NCI-H510A (cell line): ENCODE measurements at regions not wholly inside any gene's neighbourhood (a gene's known extent, or its start where the extent isn't known, plus 50 kb on each side); places are given as distances from the start of the nearest gene placed in this dataset.

Experiments used
- DNase-seq: peaks from one replicate; lab custom pipeline; 2025; lab: John Stamatoyannopoulos, UW

GRCh38 chr16:85326113-85326793 lies 214.0 kb upstream of the CIBAR2 start:
- DNase-seq, result no peak

DNA sequence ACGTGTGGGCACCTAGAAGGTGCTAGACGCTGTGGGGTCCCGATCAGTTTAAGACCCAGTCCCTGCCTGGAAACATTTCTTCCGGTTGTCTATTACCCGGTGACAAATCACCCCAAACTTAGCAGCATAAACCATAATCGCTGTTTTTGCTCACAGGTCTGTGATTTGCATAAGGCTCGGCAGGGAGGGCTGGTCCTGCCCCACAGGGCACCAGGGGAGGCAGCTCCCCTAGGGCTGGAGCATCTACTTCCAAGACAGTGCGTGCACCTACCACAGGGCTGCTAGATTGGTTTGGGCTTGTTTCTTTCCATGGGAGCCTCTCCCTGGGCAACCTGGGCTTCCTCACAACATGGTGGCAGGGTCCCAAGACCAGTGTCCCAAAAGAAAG lies 214.5 kb upstream of the CIBAR2 start:
- DNase-seq, result no peak

GRCh38 chr16:85327731-85328675 lies 215.7 kb upstream of the CIBAR2 start:
- DNase-seq, result peak; percentile 80

GRCh38 chr16:85328676-85329058 lies 216.4 kb upstream of the CIBAR2 start:
- DNase-seq, result no peak

DNA sequence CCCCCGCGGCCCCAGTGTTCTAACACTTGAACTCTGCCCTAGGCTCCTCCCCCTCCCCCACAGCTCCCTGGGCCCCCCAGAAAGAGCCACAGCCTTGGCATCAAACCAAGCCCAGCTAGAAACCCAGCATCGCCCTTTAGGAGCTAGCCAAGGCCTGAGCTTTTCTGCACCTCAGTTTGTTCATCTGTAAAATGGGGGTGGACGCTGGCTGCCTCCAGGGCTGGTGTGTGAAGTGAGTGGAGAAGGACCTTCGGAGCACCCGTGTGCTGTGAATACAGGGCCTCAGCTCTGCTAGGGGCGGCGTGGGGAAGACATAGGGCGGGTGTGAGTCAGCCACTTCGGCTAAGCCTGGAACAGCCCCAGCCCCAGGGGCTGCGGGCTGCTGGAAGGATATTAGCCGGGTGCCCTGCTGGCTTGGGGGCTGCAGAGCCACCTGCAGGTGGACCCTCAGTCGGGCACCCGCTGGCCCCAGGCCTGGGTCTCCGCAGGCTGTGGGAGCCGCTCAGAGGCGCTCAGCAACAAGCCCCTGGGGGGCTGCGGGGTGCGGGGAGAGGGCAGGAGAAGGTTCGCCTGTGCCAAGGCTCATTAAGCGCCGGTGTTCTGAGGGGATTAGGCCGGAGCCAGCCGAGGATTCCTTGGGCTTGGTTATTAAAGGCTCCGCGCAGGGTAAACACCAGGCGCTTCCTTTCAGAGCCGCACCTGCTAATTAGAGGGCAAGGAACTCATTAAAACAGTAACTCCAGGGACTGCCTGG lies 217.0 kb upstream of the CIBAR2 start:
- DNase-seq, result no peak

- no peak for DNase-seq
Observed at GRCh38 chr16:85330006-85330693, 217.9 kb upstream of the CIBAR2 start.

DNA sequence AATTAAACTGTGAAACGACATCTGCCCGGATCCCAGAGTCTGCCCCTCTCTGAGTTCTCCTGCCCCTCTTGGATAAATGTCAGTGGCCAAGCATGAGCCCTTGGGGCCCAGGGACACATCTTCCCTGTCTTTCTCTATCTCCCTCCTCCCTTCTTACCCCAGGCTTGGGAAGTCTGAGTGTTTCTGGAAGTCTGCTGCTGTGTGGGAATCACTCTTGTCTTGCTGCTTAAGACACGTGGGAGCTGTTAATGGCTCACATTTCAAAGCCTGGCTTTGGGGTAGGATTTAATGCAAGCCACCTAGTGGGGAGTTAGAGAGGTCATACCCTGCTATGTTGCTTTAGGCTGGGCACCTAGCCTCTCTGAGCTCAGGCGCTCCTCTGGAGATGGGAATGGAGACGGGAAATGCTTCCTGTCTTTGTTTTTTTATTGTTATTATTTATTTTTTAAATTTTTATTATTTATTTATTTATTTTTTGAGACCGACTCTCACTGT lies 218.5 kb upstream of the CIBAR2 start:
- no peak for DNase-seq

GRCh38 chr16:85331688-85332087 lies 219.4 kb upstream of the CIBAR2 start:
- no peak for DNase-seq

DNA sequence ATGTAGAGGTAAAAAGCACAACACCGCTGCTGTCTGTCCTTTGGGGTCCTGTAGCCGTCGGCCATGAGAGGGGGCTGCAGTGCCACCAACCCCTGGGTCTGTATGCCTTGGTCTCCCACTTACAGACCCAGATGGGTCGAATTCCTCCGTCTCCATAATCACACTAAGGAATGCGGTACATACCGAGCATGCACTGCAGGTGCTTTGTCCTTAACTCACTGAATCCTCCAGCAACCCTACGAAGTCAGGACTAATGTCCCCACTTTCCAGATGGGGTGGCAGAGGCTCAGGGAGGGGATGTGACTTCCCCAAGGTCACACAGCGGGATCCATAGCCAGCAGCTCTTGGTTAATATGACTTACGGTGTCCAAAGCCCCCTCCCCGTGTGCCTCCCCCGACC lies 219.9 kb upstream of the CIBAR2 start:
- no peak for DNase-seq

DNA sequence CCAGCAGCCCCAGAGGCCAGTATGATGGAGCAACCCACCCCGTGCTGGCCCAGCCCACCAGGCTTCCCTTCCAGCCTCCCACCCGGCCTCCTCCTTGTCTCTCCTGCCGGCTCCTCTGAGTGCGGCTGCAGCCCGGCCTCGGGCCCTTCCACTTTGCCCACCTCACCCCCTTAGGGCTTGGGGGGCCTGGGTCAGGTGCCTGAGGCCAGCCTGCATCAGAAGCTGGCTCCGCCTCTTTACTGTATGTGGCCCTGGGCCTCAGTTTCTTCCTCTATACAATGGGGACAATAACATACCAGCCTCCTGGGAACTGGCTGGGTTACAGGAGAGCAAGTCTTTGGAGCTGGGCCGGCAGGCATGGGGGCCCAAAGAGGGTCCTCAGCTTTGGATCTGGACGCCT lies 221.1 kb upstream of the CIBAR2 start:
- no peak for DNase-seq

GRCh38 chr16:85333744-85334640 lies 221.7 kb upstream of the CIBAR2 start:
- no peak for DNase-seq

DNA sequence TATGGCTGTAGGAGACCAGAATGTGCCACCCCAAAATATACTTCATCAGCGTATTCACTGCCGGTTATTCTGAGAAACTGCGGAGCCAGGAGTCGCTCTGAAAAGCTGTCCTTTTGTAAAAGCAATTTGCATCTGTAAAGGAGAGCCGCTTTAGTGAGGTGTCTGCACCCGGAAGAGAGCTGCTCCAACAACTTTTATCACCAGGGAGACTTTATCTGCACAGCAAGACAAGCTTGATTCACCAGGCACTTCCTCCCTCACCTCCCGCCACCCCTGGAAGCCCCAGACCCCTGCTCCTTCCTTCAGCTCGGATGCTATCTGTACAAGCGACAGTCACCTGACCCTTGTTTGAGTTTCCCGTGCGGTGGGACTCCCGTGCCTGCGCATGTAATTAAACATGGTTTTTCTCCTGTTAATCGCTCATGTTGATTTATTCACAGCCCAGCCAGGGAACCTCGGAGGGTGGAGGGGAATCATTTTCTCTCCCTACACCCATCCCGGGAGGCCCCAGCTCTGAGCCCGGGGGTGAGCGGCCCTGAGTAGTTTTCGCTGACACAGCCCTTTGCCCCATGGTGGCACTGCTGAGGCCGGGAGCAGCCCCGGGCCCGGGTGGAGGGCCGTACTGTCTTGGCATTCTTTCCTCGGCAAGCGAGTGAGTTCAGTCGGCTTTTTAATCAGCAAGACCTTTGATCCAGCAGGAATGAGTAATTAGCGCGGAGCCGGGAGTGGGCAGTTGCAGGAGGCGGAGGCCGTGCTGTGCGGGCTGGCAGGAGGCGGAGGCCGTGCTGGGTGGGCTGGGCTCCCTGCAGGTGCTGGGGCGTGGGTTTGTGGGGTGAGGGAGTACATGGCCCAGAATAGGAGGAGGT lies 222.7 kb upstream of the CIBAR2 start:
- no peak for DNase-seq

DNA sequence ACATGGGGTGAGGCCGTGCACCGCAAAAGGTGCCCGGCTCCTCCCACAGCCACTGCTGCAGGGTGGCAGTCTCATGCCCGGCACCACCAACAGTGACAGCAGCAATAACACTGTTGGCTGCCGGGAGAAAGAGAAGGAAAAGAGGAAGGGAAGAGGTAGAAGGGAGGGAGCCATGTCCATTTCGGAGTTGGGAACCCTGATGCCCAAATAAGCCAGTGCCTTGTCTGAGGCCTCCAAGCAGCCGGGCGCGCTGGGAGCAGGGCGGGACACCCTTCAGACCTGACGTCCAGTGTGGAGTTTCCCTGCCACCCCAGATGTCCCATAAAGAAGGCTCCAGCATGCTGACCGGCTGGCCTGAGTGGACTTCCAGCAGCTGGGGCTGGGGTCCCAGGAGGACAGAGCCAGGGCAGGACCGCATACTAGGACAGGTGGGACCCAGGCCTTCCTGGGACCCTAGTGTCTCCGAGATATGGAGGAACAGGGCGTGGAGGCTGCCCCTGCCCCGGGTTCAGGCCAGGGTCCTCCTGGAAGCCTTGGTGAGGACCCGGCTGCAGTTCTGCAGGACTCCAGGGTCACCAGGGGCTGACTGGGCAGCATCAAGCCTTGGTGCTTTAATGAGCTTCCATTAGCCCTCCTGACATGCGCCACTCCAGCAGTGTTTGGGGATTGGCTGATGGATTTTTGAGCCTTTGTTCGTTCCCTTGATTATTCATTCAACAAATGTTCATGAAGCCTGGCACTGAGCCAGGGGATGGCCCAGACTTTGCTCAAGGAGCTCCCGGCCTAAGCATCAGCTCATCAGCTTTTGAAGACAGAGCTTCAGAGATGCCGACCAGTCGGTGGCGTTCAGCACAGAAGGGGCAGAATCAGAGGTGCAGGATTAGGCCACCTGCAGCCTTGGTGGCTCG lies 223.6 kb upstream of the CIBAR2 start:
- no peak for DNase-seq

DNA sequence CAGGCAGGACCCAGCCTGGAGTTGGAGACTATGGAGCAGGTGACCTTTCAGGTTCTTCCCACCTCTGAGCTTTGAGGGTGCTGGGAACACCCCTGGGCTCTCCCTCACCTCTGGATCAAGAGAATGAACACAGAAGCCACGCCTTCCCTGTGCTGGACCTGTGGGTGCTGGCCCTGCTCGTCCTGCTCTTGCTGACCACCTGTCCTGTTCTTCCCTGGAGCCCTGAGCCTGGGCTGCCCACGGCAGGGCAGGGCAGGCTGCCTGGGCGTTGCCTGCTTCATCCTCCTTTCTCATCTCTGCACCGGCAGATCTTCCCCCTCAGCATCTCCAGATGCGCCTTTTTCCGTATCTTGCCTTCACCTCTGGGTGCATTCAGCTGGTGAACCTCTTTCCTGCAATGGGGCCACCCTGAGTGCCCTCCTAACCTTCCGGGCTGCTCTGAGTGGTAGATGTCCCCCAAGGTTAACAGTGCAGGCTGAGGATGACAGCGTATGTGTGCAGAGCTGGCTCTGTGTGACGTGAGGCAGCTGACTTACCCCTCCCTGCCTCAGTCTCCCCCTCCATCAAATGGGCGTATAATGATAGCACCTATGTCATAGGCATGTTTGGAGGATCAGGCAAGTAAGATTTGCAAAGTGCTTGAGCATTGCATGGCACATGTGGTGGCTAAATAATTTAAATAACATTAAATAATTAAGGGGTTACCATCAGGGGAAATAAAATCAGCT lies 225.8 kb upstream of the CIBAR2 start:
- DNase-seq, result no peak

DNA sequence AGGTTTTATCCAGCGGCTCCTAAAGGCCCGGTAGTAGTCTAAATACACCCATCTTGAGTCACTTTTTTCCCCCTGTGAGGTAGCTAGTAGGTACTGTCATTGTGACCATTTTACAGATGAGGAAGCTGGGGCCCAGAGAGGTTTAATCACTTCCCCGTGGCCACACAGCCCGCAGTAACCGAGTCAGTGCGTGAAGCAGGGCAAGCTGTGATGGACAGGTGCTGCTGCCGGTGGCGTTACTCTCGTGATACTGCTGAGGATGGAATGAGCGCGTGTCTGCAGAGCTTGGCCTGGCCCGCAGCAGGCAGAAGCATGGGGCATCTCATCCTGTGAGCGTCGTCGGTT lies 226.3 kb upstream of the CIBAR2 start:
- no peak for DNase-seq

GRCh38 chr16:85338989-85339685 lies 226.9 kb upstream of the CIBAR2 start:
- DNase-seq, result no peak

DNA sequence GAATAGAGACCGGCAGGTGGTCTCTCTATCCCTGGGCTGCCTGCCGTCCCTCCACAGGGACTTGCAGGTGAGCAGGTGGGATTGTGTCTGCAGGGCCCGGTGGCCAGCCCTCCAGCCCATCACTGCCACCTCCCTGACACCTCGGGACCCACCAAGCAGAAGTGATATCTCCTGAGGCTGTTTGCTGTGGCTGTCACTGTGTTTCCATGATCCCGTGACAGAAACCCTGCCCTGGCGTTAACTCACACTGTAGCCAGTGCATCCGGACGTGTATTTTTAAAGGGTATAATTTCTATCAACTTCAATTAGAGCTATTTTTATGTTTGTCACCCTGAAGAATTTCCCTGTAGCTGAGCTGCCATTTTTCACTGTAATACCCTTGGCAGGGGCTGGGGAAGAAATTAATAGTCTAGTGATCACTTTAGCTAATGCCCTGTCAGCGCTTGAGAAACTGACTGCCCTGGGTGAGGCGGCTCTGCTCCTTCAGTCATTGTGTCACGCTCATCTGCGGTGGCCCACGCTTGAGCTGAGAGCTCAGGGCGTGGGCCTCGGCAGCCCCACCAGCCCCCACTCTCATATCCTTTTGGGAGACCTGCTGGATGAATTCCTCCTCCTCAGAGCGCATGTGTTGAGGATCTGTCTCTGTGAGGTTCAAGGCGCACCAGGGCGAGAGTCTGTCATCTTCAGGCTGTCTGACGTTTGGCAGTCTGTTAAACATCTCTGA lies 229.9 kb upstream of the CIBAR2 start:
- DNase-seq, result no peak
